Osteocyte (in vitro differentiated cells): ENCODE measurements at regions not wholly inside any gene's neighbourhood (a gene's known extent, or its start where the extent isn't known, plus 50 kb on each side); places are given as distances from the start of the nearest gene placed in this dataset.

Experiments used
- DNase-seq: peaks from one replicate; pipeline ENCODE4 v3.0.0; 2021; ENCODE audit warnings: mixed read lengths; ENCODE audit not compliant: unreplicated experiment; ENCODE audit errors: extremely low spot score
- H3K27ac Mint-ChIP-seq: one replicate; pipeline ENCODE4 v1.8.0; 2021; ENCODE audit warnings: mild to moderate bottlenecking, mixed read lengths; ENCODE audit not compliant: unreplicated experiment
- H3K27me3 Mint-ChIP-seq: one replicate; pipeline ENCODE4 v1.8.0; 2021; ENCODE audit warnings: mixed read lengths; ENCODE audit not compliant: unreplicated experiment
- H3K36me3 Mint-ChIP-seq: one replicate; pipeline ENCODE4 v1.8.0; 2021; ENCODE audit warnings: mixed read lengths; ENCODE audit not compliant: unreplicated experiment
- H3K4me1 Mint-ChIP-seq: one replicate; pipeline ENCODE4 v1.8.0; 2021; ENCODE audit warnings: mixed read lengths; ENCODE audit not compliant: unreplicated experiment
- H3K4me3 Mint-ChIP-seq: one replicate; pipeline ENCODE4 v1.8.0; 2021; ENCODE audit warnings: mild to moderate bottlenecking, moderate library complexity, mixed read lengths; ENCODE audit not compliant: unreplicated experiment
- H3K9me3 Mint-ChIP-seq: one replicate; pipeline ENCODE4 v1.8.0; 2021; ENCODE audit warnings: mixed read lengths; ENCODE audit not compliant: unreplicated experiment
- CTCF ChIP-seq: fragments of 200-600 bp; sonication (generic); IDR thresholded peaks from 2 replicates; pipeline ENCODE4 v1.5.0; 2021; ENCODE audit warnings: antibody characterized with exemption, mild to moderate bottlenecking, moderate library complexity

- Mint-ChIP-seq H3K9me3 (peaks cover 31% of the 10 kb centered on the region), H3K4me1 (no peaks in the 10 kb centered on the region), H3K36me3 (no peaks in the 10 kb centered on the region), H3K27ac (no peak overlapping the region), H3K27me3 (no peaks in the 10 kb centered on the region), H3K4me3 (no peak overlapping the region)
- no peak for DNase-seq
- TF ChIP-seq CTCF: no peak
These were observed 209.9 kb upstream of the SLC35B3 start for GRCh38 chr6:8645212-8645611.

- peaks cover 28% of the 10 kb centered on the region for H3K9me3 Mint-ChIP-seq
- TF ChIP-seq CTCF: no peak
- H3K27me3 Mint-ChIP-seq: no peaks in the 10 kb centered on the region
- no peaks in the 10 kb centered on the region for H3K4me1 Mint-ChIP-seq
- no peaks in the 10 kb centered on the region for H3K36me3 Mint-ChIP-seq
- DNase-seq: no peak
- no peak overlapping the region for H3K27ac Mint-ChIP-seq
- no peak overlapping the region for H3K4me3 Mint-ChIP-seq
These were observed 209.0 kb upstream of the SLC35B3 start for GRCh38 chr6:8644306-8644705.

GRCh38 chr6:8642854-8643253, 207.5 kb upstream of the SLC35B3 start:
- Mint-ChIP-seq H3K36me3 (no peaks in the 10 kb centered on the region), H3K27ac (no peak overlapping the region), H3K4me1 (no peaks in the 10 kb centered on the region), H3K27me3 (no peaks in the 10 kb centered on the region), H3K4me3 (no peak overlapping the region), H3K9me3 (peaks cover 19% of the 10 kb centered on the region)
- TF ChIP-seq CTCF: no peak
- DNase-seq: no peak

DNA sequence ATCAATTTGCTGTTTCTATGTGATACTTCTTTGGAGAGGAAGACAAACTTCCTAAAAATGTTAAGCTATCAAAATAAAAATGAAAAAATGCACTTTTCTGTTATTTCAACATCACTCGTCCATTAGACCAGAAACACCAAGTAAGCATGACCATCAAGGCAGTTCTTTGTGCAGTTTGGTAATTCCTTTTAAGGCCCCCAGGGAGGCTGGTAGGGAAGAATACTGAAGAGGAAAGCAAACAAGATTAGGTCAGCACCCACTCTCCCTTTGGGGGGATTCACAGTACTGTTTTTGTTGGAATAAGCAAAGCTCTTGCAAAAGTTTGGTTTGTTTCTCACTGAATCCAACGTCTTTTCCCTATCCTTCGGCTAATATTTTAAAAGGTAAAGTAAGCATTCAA, 206.8 kb upstream of the SLC35B3 start:
- no peak for DNase-seq
- TF ChIP-seq CTCF: no peak
- no peak overlapping the region for H3K27ac Mint-ChIP-seq
- H3K36me3 Mint-ChIP-seq: no peaks in the 10 kb centered on the region
- H3K4me3 Mint-ChIP-seq: no peak overlapping the region
- no peaks in the 10 kb centered on the region for H3K27me3 Mint-ChIP-seq
- H3K9me3 Mint-ChIP-seq: peaks cover 16% of the 10 kb centered on the region
- H3K4me1 Mint-ChIP-seq: no peaks in the 10 kb centered on the region

- Mint-ChIP-seq H3K36me3 (no peaks in the 10 kb centered on the region), H3K9me3 (peaks cover 16% of the 10 kb centered on the region), H3K27me3 (no peaks in the 10 kb centered on the region), H3K4me1 (no peaks in the 10 kb centered on the region), H3K4me3 (no peak overlapping the region), H3K27ac (no peak overlapping the region)
- no peak for DNase-seq
- TF ChIP-seq CTCF: no peak
These were observed 204.7 kb upstream of the SLC35B3 start for GRCh38 chr6:8639928-8640649.
